B cell (primary cell): ENCODE measurements at regions not wholly inside any gene's neighbourhood (a gene's known extent, or its start where the extent isn't known, plus 50 kb on each side); places are given as distances from the start of the nearest gene placed in this dataset.

ENCODE experiments used
- ATAC-seq: fragments of 200-7000 bp; cut with Tn5 transposase; one replicate; pipeline ENCODE4 v1.10.0; 2021; ENCODE audit warnings: low read depth, mild to moderate bottlenecking, moderate number of reproducible peaks, moderate library complexity
- CTCF ChIA-PET: fragments of 350-600 bp; sonication (Branson Sonifier 250); formaldehyde crosslinking; loops from one replicate; lab custom pipeline; 2021; ENCODE audit warnings: antibody characterized with exemption, inconsistent platforms; lab: Charles Lee
- POLR2A ChIA-PET: fragments of 350-600 bp; sonication (Branson Sonifier 250); formaldehyde crosslinking; loops from one replicate; lab custom pipeline; 2021; ENCODE audit warnings: antibody characterized with exemption; lab: Charles Lee
- DNase-seq: peaks from one replicate; pipeline ENCODE4 v3.0.0; 2013
- H2AFZ ChIP-seq: 2 replicates; pipeline ENCODE4 v1.6.1; 2012; ENCODE audit warnings: mild to moderate bottlenecking, low read depth, low read length; ENCODE audit not compliant: insufficient read depth, poor library complexity, severe bottlenecking
- H3K27ac ChIP-seq, 2 donors: 1 replicate in 1 of 2; 2 replicates in 1 of 2; pipeline ENCODE4 v1.5.1; 2012 to 2013; ENCODE audit warnings: low read length in 2 of 2, mild to moderate bottlenecking in 2 of 2, moderate library complexity in 1 of 2
- H3K27me3 ChIP-seq, 4 experiments: fragments of 200-600 bp in 1 of 4; sonication (generic) in 1 of 4; replicated peaks in 1 of 4; 1 replicate in 2 of 4; 2 replicates in 2 of 4; pipeline versions ENCODE4 v1.6.1 to v1.7.0; 2013 to 2016; ENCODE audit warnings: low read length in 3 of 4, mild to moderate bottlenecking in 2 of 4, mixed read lengths in 1 of 4, moderate library complexity in 1 of 4; ENCODE audit not compliant: insufficient read depth in 4 of 4, control insufficient read depth in 3 of 4; ENCODE audit errors: control extremely low read depth in 1 of 4
- H3K36me3 ChIP-seq, 2 experiments: replicated peaks in 1 of 2; 1 replicate in 1 of 2; 2 replicates in 1 of 2; pipeline versions ENCODE4 v1.6.1 to v1.7.1; 2013; ENCODE audit warnings: low read length in 1 of 2; ENCODE audit not compliant: insufficient read depth in 2 of 2, control insufficient read depth in 1 of 2; ENCODE audit errors: control extremely low read depth in 1 of 2, extremely low read depth in 1 of 2
- H3K4me1 ChIP-seq, 2 donors: fragments of 200-600 bp in 1 of 2; sonication (generic) in 1 of 2; 1 replicate in 1 of 2; 2 replicates in 1 of 2; pipeline versions ENCODE4 v1.5.1 to v1.6.1; 2013 to 2017; ENCODE audit warnings: low read length in 2 of 2; ENCODE audit not compliant: control insufficient read depth in 2 of 2, insufficient read depth in 2 of 2
- H3K4me2 ChIP-seq: replicated peaks from 2 replicates; pipeline ENCODE3; 2012; ENCODE audit warnings: mild to moderate bottlenecking, low read depth, low read length; ENCODE audit not compliant: poor library complexity, severe bottlenecking
- H3K4me3 ChIP-seq, 5 experiments: fragments of 200-600 bp in 1 of 5; sonication (generic) in 1 of 5; 1 replicate in 3 of 5; 2 replicates in 2 of 5; pipeline versions ENCODE4 v1.5.1 to v1.7.0; 2011 to 2016; ENCODE audit warnings: low read length in 4 of 5, mild to moderate bottlenecking in 4 of 5, low read depth in 2 of 5, control low read depth in 1 of 5, moderate library complexity in 1 of 5; ENCODE audit not compliant: insufficient read depth in 1 of 5; ENCODE audit errors: control extremely low read depth in 1 of 5, extremely low read depth in 1 of 5
- H3K79me2 ChIP-seq: fragments of 200-600 bp; sonication (generic); one replicate; pipeline ENCODE4 v1.6.0; 2016; ENCODE audit warnings: low read length; ENCODE audit not compliant: control insufficient read depth, insufficient read depth
- H3K9ac ChIP-seq: fragments of 200-600 bp; sonication (generic); 2 replicates; pipeline ENCODE4 v1.6.1; 2017; ENCODE audit warnings: mild to moderate bottlenecking, low read length, moderate library complexity
- H3K9me3 ChIP-seq, 3 donors: one replicate each; pipeline versions ENCODE4 v1.6.1 to v1.7.1; 2013; ENCODE audit warnings: low read length in 2 of 3; ENCODE audit not compliant: control insufficient read depth in 2 of 3, insufficient read depth in 1 of 3; ENCODE audit errors: control extremely low read depth in 1 of 3
- H4K20me1 ChIP-seq: 2 replicates; pipeline ENCODE4 v1.6.0; 2012; ENCODE audit warnings: mild to moderate bottlenecking, low read length; ENCODE audit not compliant: insufficient read depth, control insufficient read depth, poor library complexity, severe bottlenecking
- H3K27ac Mint-ChIP-seq: one replicate; pipeline ENCODE4 v1.8.0; 2021; ENCODE audit warnings: mixed read lengths
- H3K27me3 Mint-ChIP-seq: one replicate; pipeline ENCODE4 v1.8.0; 2021; ENCODE audit warnings: mixed read lengths
- H3K4me1 Mint-ChIP-seq: one replicate; pipeline ENCODE4 v1.8.0; 2021; ENCODE audit warnings: mixed read lengths
- H3K4me3 Mint-ChIP-seq: one replicate; pipeline ENCODE4 v1.8.0; 2021; ENCODE audit warnings: mixed read lengths
- H3K9me3 Mint-ChIP-seq: one replicate; pipeline ENCODE4 v1.8.0; 2022; ENCODE audit warnings: mixed read lengths; ENCODE audit not compliant: insufficient read depth
- EZH2 ChIP-seq: IDR thresholded peaks from 2 replicates; pipeline ENCODE4 v1.6.1; 2012; ENCODE audit warnings: borderline replicate concordance, low read depth, mild to moderate bottlenecking, moderate library complexity, low read length; ENCODE audit not compliant: insufficient read depth, poor library complexity, severe bottlenecking
- WGBS: methylation state at CpG from one replicate; pipeline ENCODE4 v1.1.5; 2013; ENCODE audit warnings: missing lambda C conversion rate; ENCODE audit not compliant: insufficient coverage; 5-methylcytosine and 5-hydroxymethylcytosine counted together
- intact Hi-C: fragments of 100-400 bp; cut with micrococcal nuclease; formaldehyde crosslinking; loops from one replicate; pipeline ENCODE4 v1.10.0; 2022
- TF ChIP-seq, protein P1 (sequence below): fragments of 200-600 bp; IDR thresholded peaks from one replicate; pipeline ENCODE4 v1.8.0; 2022; ENCODE audit warnings: antibody characterized with exemption, mild to moderate bottlenecking

- H3K4me2 ChIP-seq, result peak overlapping the region; percentile 81
- ChIA-PET CTCF (interaction anchor here (0.6 to 3.2 kb wide), 15 partner anchors 16 to 610 kb away, joined by 3 to 36 read pairs (median 11); no protein-coding TSS in a partner anchor), POLR2A (interaction anchor here (0.5 to 1.5 kb wide), 3 partner anchors 9 to 58 kb away, joined by 3 read pairs; no protein-coding TSS in a partner anchor)
- Mint-ChIP-seq H3K4me1 (peaks cover 22% of the 10 kb centered on the region), H3K27ac (no peak overlapping the region), H3K4me3 (peak overlapping the region; percentile 76), H3K9me3 (no peaks in the 10 kb centered on the region), H3K27me3 (peaks cover 21% of the 10 kb centered on the region)
- peaks cover 0 to 7% (median 1%) of the 10 kb centered on the region in 4 experiments for H3K27me3 ChIP-seq
- no peaks in the 10 kb centered on the region for H3K36me3 ChIP-seq
- no peaks in the 10 kb centered on the region for H3K79me2 ChIP-seq
- no peaks in the 10 kb centered on the region for H3K9me3 ChIP-seq
- peak overlapping the region in 4 of 5 experiments; percentile 31 to 63 (median 54) for H3K4me3 ChIP-seq
- peaks cover 19 to 23% of the 10 kb centered on the region in 2 donors for H3K4me1 ChIP-seq
- peak; percentile 69 for ATAC-seq
- H4K20me1 ChIP-seq, result no peaks in the 10 kb centered on the region
- WGBS, result 3% methylated on average over 73 of the region's 73 CpGs
- peak overlapping the region; percentile 24 to 44 for H3K27ac ChIP-seq
- peak overlapping the region; percentile 54 for H3K9ac ChIP-seq
- TF ChIP-seq EZH2, result no peak
- TF ChIP-seq, protein P1, sequence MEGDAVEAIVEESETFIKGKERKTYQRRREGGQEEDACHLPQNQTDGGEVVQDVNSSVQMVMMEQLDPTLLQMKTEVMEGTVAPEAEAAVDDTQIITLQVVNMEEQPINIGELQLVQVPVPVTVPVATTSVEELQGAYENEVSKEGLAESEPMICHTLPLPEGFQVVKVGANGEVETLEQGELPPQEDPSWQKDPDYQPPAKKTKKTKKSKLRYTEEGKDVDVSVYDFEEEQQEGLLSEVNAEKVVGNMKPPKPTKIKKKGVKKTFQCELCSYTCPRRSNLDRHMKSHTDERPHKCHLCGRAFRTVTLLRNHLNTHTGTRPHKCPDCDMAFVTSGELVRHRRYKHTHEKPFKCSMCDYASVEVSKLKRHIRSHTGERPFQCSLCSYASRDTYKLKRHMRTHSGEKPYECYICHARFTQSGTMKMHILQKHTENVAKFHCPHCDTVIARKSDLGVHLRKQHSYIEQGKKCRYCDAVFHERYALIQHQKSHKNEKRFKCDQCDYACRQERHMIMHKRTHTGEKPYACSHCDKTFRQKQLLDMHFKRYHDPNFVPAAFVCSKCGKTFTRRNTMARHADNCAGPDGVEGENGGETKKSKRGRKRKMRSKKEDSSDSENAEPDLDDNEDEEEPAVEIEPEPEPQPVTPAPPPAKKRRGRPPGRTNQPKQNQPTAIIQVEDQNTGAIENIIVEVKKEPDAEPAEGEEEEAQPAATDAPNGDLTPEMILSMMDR, result no peak
- DNase-seq, result peak; percentile 75
- intact Hi-C loops, result loop anchor here (2.0 to 5.0 kb wide), 5 partner anchors 55 to 381 kb away; partner anchors contain the start of genes HSP90AA1 and PPP2R5C
- peak overlapping the region; percentile 79 for H2AFZ ChIP-seq
Observed at GRCh38 chr14:101705733-101706508, 55.6 kb upstream of the PPP2R5C start.
